HG02759 (cell line): ENCODE measurements at regions not wholly inside any gene's neighbourhood (a gene's known extent, or its start where the extent isn't known, plus 50 kb on each side); places are given as distances from the start of the nearest gene placed in this dataset.
"Not testable (repeated sequence)": the region's sequence is repeated elsewhere in the genome, so short reads cannot be mapped to it uniquely, and the experiment has no call there.

Experiments
- ATAC-seq: cut with Tn5 transposase; IDR thresholded peaks from one replicate; pipeline ENCODE4 v1.9.1; 2021; ENCODE audit warnings: mild to moderate bottlenecking, moderate library complexity; ENCODE audit not compliant: unreplicated experiment

GRCh38 chr19:28154077-28154476 is 1058.9 kb downstream of the UQCRFS1 start:
- ATAC-seq, result no peak

- ATAC-seq, result no peak
These were observed 1059.8 kb downstream of the UQCRFS1 start for GRCh38 chr19:28153123-28153522.

GRCh38 chr19:28152195-28152594 is 1060.8 kb downstream of the UQCRFS1 start:
- ATAC-seq, result no peak

- ATAC-seq, result no peak
These were observed 1062.8 kb downstream of the UQCRFS1 start for GRCh38 chr19:28150129-28150528.

GRCh38 chr19:28148554-28148953 is 1064.4 kb downstream of the UQCRFS1 start:
- ATAC-seq, result no peak

- no peak for ATAC-seq
These were observed 1070.7 kb downstream of the UQCRFS1 start for GRCh38 chr19:28142258-28142657.

GRCh38 chr19:28140201-28140600 is 1072.8 kb downstream of the UQCRFS1 start:
- ATAC-seq, result no peak

- ATAC-seq, result no peak
These were observed 1075.2 kb downstream of the UQCRFS1 start for GRCh38 chr19:28137772-28138171.

GRCh38 chr19:28136796-28137195 is 1076.2 kb downstream of the UQCRFS1 start:
- no peak for ATAC-seq

GRCh38 chr19:28135825-28136224 is 1077.1 kb downstream of the UQCRFS1 start:
- no peak for ATAC-seq

- ATAC-seq, result no peak
These were observed 1078.6 kb downstream of the UQCRFS1 start for GRCh38 chr19:28134311-28134710.

- not testable (repeated sequence) for ATAC-seq
These were observed 1082.1 kb downstream of the UQCRFS1 start for GRCh38 chr19:28130881-28131280.

GRCh38 chr19:28130066-28130511 is 1082.9 kb downstream of the UQCRFS1 start:
- ATAC-seq, result no peak

- no peak for ATAC-seq
These were observed 1084.6 kb downstream of the UQCRFS1 start for GRCh38 chr19:28128341-28128740.

GRCh38 chr19:28126135-28126898 is 1086.6 kb downstream of the UQCRFS1 start:
- ATAC-seq, result no peak

- ATAC-seq, result no peak
These were observed 1090.2 kb downstream of the UQCRFS1 start for GRCh38 chr19:28122734-28123133.

- ATAC-seq, result no peak
These were observed 1094.7 kb downstream of the UQCRFS1 start for GRCh38 chr19:28118235-28118634.

- no peak for ATAC-seq
These were observed 1095.8 kb downstream of the UQCRFS1 start for GRCh38 chr19:28117143-28117542.

- not testable (repeated sequence) for ATAC-seq
These were observed 1096.6 kb downstream of the UQCRFS1 start for GRCh38 chr19:28116379-28116778.

GRCh38 chr19:28103921-28104320 is 1109.0 kb downstream of the UQCRFS1 start:
- no peak for ATAC-seq

- not testable (repeated sequence) for ATAC-seq
These were observed 1128.2 kb downstream of the UQCRFS1 start for GRCh38 chr19:28084659-28085157.

GRCh38 chr19:28076628-28077027 is 1136.3 kb downstream of the UQCRFS1 start:
- ATAC-seq, result no peak

- ATAC-seq, result no peak
These were observed 1137.7 kb downstream of the UQCRFS1 start for GRCh38 chr19:28075229-28075628.
